ENCODE measurements at regions not wholly inside any gene's neighbourhood (a gene's known extent, or its start where the extent isn't known, plus 50 kb on each side); places are given as distances from the start of the nearest gene placed in this dataset.

- FAIRE-seq (no peak), DNase-seq (ENCODE audit: insufficient read length) (no peak)
Observed at GRCh38 chr3:159845737-159846136, 142.9 kb upstream of the IL12A start.

GRCh38 chr3:159846255-159846654 is 142.4 kb upstream of the IL12A start:
- FAIRE-seq (no peak), DNase-seq (ENCODE audit: insufficient read length) (no peak)
- TF ChIP-seq POLR2AphosphoS5 (IDR thresholded peaks at IDR 0.05; ENCODE audit: low read depth, low read length), result no peak

More at GRCh38 chr3:159845737-159846136, 142.9 kb upstream of the IL12A start:
- no peak for TF ChIP-seq POLR2AphosphoS5 (IDR thresholded peaks at IDR 0.05; ENCODE audit: low read depth, low read length)
- no peak for TF ChIP-seq POLR2A (IDR thresholded peaks at IDR 0.05; ENCODE audit: low read depth, low read length)
- TF ChIP-seq TAF1 (IDR thresholded peaks at IDR 0.05; ENCODE audit: borderline replicate concordance, low read depth, low read length), result no peak

- no peak for FAIRE-seq
- TF ChIP-seq POLR2AphosphoS5 (IDR thresholded peaks at IDR 0.05; ENCODE audit: low read depth, low read length), result no peak
- TF ChIP-seq TAF1 (IDR thresholded peaks at IDR 0.05; ENCODE audit: borderline replicate concordance, low read depth, low read length), result no peak
- no peak for TF ChIP-seq POLR2A (IDR thresholded peaks at IDR 0.05; ENCODE audit: low read depth, low read length)
- no peak for DNase-seq (ENCODE audit: insufficient read length)
Observed at GRCh38 chr3:159848348-159849118, 140.1 kb upstream of the IL12A start.

- no peak for TF ChIP-seq POLR2A (IDR thresholded peaks at IDR 0.05; ENCODE audit: low read depth, low read length)
- TF ChIP-seq TAF1 (IDR thresholded peaks at IDR 0.05; ENCODE audit: borderline replicate concordance, low read depth, low read length), result no peak
- TF ChIP-seq POLR2AphosphoS5 (IDR thresholded peaks at IDR 0.05; ENCODE audit: low read depth, low read length), result no peak
- FAIRE-seq, result no peak
Observed at GRCh38 chr3:159850481-159850880, 138.2 kb upstream of the IL12A start.

GRCh38 chr3:159852266-159852665 is 136.4 kb upstream of the IL12A start:
- TF ChIP-seq TAF1 (IDR thresholded peaks at IDR 0.05; ENCODE audit: borderline replicate concordance, low read depth, low read length) (no peak), POLR2AphosphoS5 (IDR thresholded peaks at IDR 0.05; ENCODE audit: low read depth, low read length) (no peak), POLR2A (IDR thresholded peaks at IDR 0.05; ENCODE audit: low read depth, low read length) (no peak)
- DNase-seq (ENCODE audit: insufficient read length) (no peak), FAIRE-seq (no peak)

More at GRCh38 chr3:159850481-159850880, 138.2 kb upstream of the IL12A start:
- DNase-seq (ENCODE audit: insufficient read length), result no peak

GRCh38 chr3:159852821-159853505 is 135.7 kb upstream of the IL12A start:
- TF ChIP-seq POLR2AphosphoS5 (IDR thresholded peaks at IDR 0.05; ENCODE audit: low read depth, low read length) (no peak), TAF1 (IDR thresholded peaks at IDR 0.05; ENCODE audit: borderline replicate concordance, low read depth, low read length) (no peak), POLR2A (IDR thresholded peaks at IDR 0.05; ENCODE audit: low read depth, low read length) (no peak)
- DNase-seq (ENCODE audit: insufficient read length), result no peak
- no peak for FAIRE-seq

- FAIRE-seq (no peak), DNase-seq (ENCODE audit: insufficient read length) (no peak)
- TF ChIP-seq TAF1 (IDR thresholded peaks at IDR 0.05; ENCODE audit: borderline replicate concordance, low read depth, low read length) (no peak), POLR2A (IDR thresholded peaks at IDR 0.05; ENCODE audit: low read depth, low read length) (no peak), POLR2AphosphoS5 (IDR thresholded peaks at IDR 0.05; ENCODE audit: low read depth, low read length) (no peak)
Observed at GRCh38 chr3:159853506-159853864, 135.2 kb upstream of the IL12A start.

- TF ChIP-seq POLR2A (IDR thresholded peaks at IDR 0.05; ENCODE audit: low read depth, low read length) (no peak), TAF1 (IDR thresholded peaks at IDR 0.05; ENCODE audit: borderline replicate concordance, low read depth, low read length) (no peak)
- no peak for FAIRE-seq
- DNase-seq (ENCODE audit: insufficient read length), result no peak
Observed at GRCh38 chr3:159854500-159855124, 134.0 kb upstream of the IL12A start.

- DNase-seq (ENCODE audit: insufficient read length) (no peak), FAIRE-seq (no peak)
Observed at GRCh38 chr3:159855599-159856346, 132.9 kb upstream of the IL12A start.

GRCh38 chr3:159856590-159857104 is 132.0 kb upstream of the IL12A start:
- FAIRE-seq (no peak), DNase-seq (ENCODE audit: insufficient read length) (no peak)
- TF ChIP-seq POLR2A (IDR thresholded peaks at IDR 0.05; ENCODE audit: low read depth, low read length) (no peak), TAF1 (IDR thresholded peaks at IDR 0.05; ENCODE audit: borderline replicate concordance, low read depth, low read length) (no peak), POLR2AphosphoS5 (IDR thresholded peaks at IDR 0.05; ENCODE audit: low read depth, low read length) (no peak)

More at GRCh38 chr3:159855599-159856346, 132.9 kb upstream of the IL12A start:
- TF ChIP-seq POLR2AphosphoS5 (IDR thresholded peaks at IDR 0.05; ENCODE audit: low read depth, low read length), result no peak
- no peak for TF ChIP-seq TAF1 (IDR thresholded peaks at IDR 0.05; ENCODE audit: borderline replicate concordance, low read depth, low read length)
- TF ChIP-seq POLR2A (IDR thresholded peaks at IDR 0.05; ENCODE audit: low read depth, low read length), result no peak

- FAIRE-seq, result no peak
- TF ChIP-seq POLR2AphosphoS5 (IDR thresholded peaks at IDR 0.05; ENCODE audit: low read depth, low read length) (no peak), TAF1 (IDR thresholded peaks at IDR 0.05; ENCODE audit: borderline replicate concordance, low read depth, low read length) (no peak), POLR2A (IDR thresholded peaks at IDR 0.05; ENCODE audit: low read depth, low read length) (no peak)
- DNase-seq (ENCODE audit: insufficient read length), result no peak
Observed at GRCh38 chr3:159857840-159858239, 130.8 kb upstream of the IL12A start.

All from GM12892 (cell line).